ENCODE measurements at regions not wholly inside any gene's neighbourhood (a gene's known extent, or its start where the extent isn't known, plus 50 kb on each side); places are given as distances from the start of the nearest gene placed in this dataset.

- Histone ChIP-seq H3K27me3 (no peaks in the 10 kb centered on the region), H3K9me3 (no peaks in the 10 kb centered on the region), H3K27ac (no peak overlapping the region), H3K4me3 (no peak overlapping the region), H3K4me1 (no peaks in the 10 kb centered on the region), H3K36me3 (no peaks in the 10 kb centered on the region)
- intact Hi-C loops (cut with DNase I; ENCODE audit: low total_unique reads), result no loop called here
- DNase-seq, result no peak
- no peak for TF ChIP-seq POLR2A (IDR thresholded peaks at IDR 0.05)
- TF ChIP-seq CTCF (IDR thresholded peaks at IDR 0.05), result no peak
These were observed 977.7 kb upstream of the SLC35B3 start for GRCh38 chr6:9412951-9413559.

GRCh38 chr6:9409126-9409525 lies 973.8 kb upstream of the SLC35B3 start:
- no peaks in the 10 kb centered on the region for H3K36me3 ChIP-seq
- H3K4me3 ChIP-seq, result no peak overlapping the region
- no peak for DNase-seq
- no peak overlapping the region for H3K27ac ChIP-seq
- intact Hi-C loops (cut with DNase I; ENCODE audit: low total_unique reads), result no loop called here
- H3K9me3 ChIP-seq, result no peaks in the 10 kb centered on the region
- no peaks in the 10 kb centered on the region for H3K27me3 ChIP-seq
- H3K4me1 ChIP-seq, result no peaks in the 10 kb centered on the region
- TF ChIP-seq CTCF (IDR thresholded peaks at IDR 0.05) (no peak), POLR2A (IDR thresholded peaks at IDR 0.05) (no peak)

GRCh38 chr6:9408402-9409117 lies 973.2 kb upstream of the SLC35B3 start:
- no peak for DNase-seq
- Histone ChIP-seq H3K27ac (no peak overlapping the region), H3K4me1 (no peaks in the 10 kb centered on the region), H3K27me3 (no peaks in the 10 kb centered on the region), H3K4me3 (no peak overlapping the region), H3K36me3 (no peaks in the 10 kb centered on the region), H3K9me3 (no peaks in the 10 kb centered on the region)
- TF ChIP-seq POLR2A (IDR thresholded peaks at IDR 0.05) (no peak), CTCF (IDR thresholded peaks at IDR 0.05) (no peak)
- intact Hi-C loops (cut with DNase I; ENCODE audit: low total_unique reads), result no loop called here

GRCh38 chr6:9405825-9406224 lies 970.5 kb upstream of the SLC35B3 start:
- intact Hi-C loops (cut with DNase I; ENCODE audit: low total_unique reads), result no loop called here

More at GRCh38 chr6:9405825-9406224, 970.5 kb upstream of the SLC35B3 start:
- H3K27ac ChIP-seq, result no peak overlapping the region
- no peak overlapping the region for H3K4me3 ChIP-seq
- no peaks in the 10 kb centered on the region for H3K9me3 ChIP-seq
- H3K36me3 ChIP-seq, result no peaks in the 10 kb centered on the region
- H3K4me1 ChIP-seq, result no peaks in the 10 kb centered on the region
- TF ChIP-seq POLR2A (IDR thresholded peaks at IDR 0.05), result no peak
- TF ChIP-seq CTCF (IDR thresholded peaks at IDR 0.05), result no peak
- no peaks in the 10 kb centered on the region for H3K27me3 ChIP-seq
- DNase-seq, result no peak

Measured in uterus (tissue), 3 donors.